Naive thymus-derived CD4-positive, alpha-beta T cell (primary cell): ENCODE measurements at regions not wholly inside any gene's neighbourhood (a gene's known extent, or its start where the extent isn't known, plus 50 kb on each side); places are given as distances from the start of the nearest gene placed in this dataset.
A peak's percentile ranks its signal among the peaks of the same experiment; 100 is the strongest.

Experiments
- ATAC-seq: fragments of 150-1000 bp; cut with Tn5 transposase; 2 replicates; pipeline ENCODE4 v1.10.0; 2021; ENCODE audit warnings: mild to moderate bottlenecking, moderate library complexity
- CTCF ChIA-PET: fragments of 350-600 bp; sonication (Branson Sonifier 250); formaldehyde crosslinking; loops from one replicate; lab custom pipeline; 2021; ENCODE audit warnings: antibody characterized with exemption; lab: Charles Lee
- POLR2A ChIA-PET: fragments of 350-600 bp; sonication (Branson Sonifier 250); formaldehyde crosslinking; loops from one replicate; lab custom pipeline; 2021; ENCODE audit warnings: antibody characterized with exemption, inconsistent platforms; lab: Charles Lee
- DNase-seq, 9 donors: peaks; one replicate each; pipeline versions ENCODE4 v3.0.0 to v3.0.0-alpha.2; 2020 to 2022; ENCODE audit warnings: mixed read lengths in 1 of 9
- H3K27ac ChIP-seq: one replicate; pipeline ENCODE4 v1.7.0; 2013; ENCODE audit warnings: mild to moderate bottlenecking, low read depth, low read length, moderate library complexity
- H3K27me3 ChIP-seq, 2 donors: one replicate each; pipeline ENCODE4 v1.7.0; 2013; ENCODE audit warnings: low read length in 2 of 2, mild to moderate bottlenecking in 2 of 2, moderate library complexity in 2 of 2; ENCODE audit not compliant: control insufficient read depth in 2 of 2, insufficient read depth in 2 of 2
- H3K36me3 ChIP-seq, 3 experiments: 1 replicate in 2 of 3; 2 replicates in 1 of 3; pipeline ENCODE4 v1.7.0; 2013; ENCODE audit warnings: low read length in 3 of 3, mild to moderate bottlenecking in 3 of 3, moderate library complexity in 1 of 3; ENCODE audit not compliant: insufficient read depth in 3 of 3, control insufficient read depth in 2 of 3
- H3K4me1 ChIP-seq, 2 donors: one replicate each; pipeline ENCODE4 v1.7.0; 2013; ENCODE audit warnings: low read length in 2 of 2, mild to moderate bottlenecking in 2 of 2, moderate library complexity in 1 of 2; ENCODE audit not compliant: control insufficient read depth in 2 of 2, insufficient read depth in 2 of 2
- H3K4me3 ChIP-seq: 2 replicates; pipeline ENCODE4 v1.7.0; 2013; ENCODE audit warnings: mild to moderate bottlenecking, low read length
- H3K9me3 ChIP-seq, 3 experiments: 1 replicate in 2 of 3; 2 replicates in 1 of 3; pipeline ENCODE4 v1.7.0; 2013; ENCODE audit warnings: low read length in 3 of 3; ENCODE audit not compliant: control insufficient read depth in 2 of 3
- H3K27ac Mint-ChIP-seq, 9 donors: one replicate each; pipeline ENCODE4 v1.8.0; 2020 to 2022; ENCODE audit warnings: mixed read lengths in 9 of 9, mild to moderate bottlenecking in 8 of 9, moderate library complexity in 5 of 9, inconsistent platforms in 2 of 9
- H3K27me3 Mint-ChIP-seq, 5 donors: one replicate each; pipeline ENCODE4 v1.8.0; 2021 to 2022; ENCODE audit warnings: mixed read lengths in 5 of 5, mild to moderate bottlenecking in 1 of 5
- H3K36me3 Mint-ChIP-seq, 5 donors: one replicate each; pipeline ENCODE4 v1.8.0; 2020 to 2022; ENCODE audit warnings: mixed read lengths in 5 of 5, mild to moderate bottlenecking in 3 of 5, inconsistent platforms in 1 of 5
- H3K4me1 Mint-ChIP-seq, 7 donors: one replicate each; pipeline ENCODE4 v1.8.0; 2020 to 2022; ENCODE audit warnings: mixed read lengths in 7 of 7, mild to moderate bottlenecking in 3 of 7, inconsistent platforms in 1 of 7
- H3K4me3 Mint-ChIP-seq, 10 donors: one replicate each; pipeline ENCODE4 v1.8.0; 2020 to 2022; ENCODE audit warnings: mild to moderate bottlenecking in 10 of 10, mixed read lengths in 10 of 10, moderate library complexity in 6 of 10, inconsistent platforms in 2 of 10
- H3K9me3 Mint-ChIP-seq, 11 donors: one replicate each; pipeline ENCODE4 v1.8.0; 2020 to 2022; ENCODE audit warnings: mixed read lengths in 11 of 11, mild to moderate bottlenecking in 4 of 11, inconsistent platforms in 1 of 11, moderate library complexity in 1 of 11
- intact Hi-C, 2 donors: fragments of 100-400 bp; cut with micrococcal nuclease; formaldehyde crosslinking; loops; one replicate each; pipeline ENCODE4 v1.15.1; 2023

- Mint-ChIP-seq H3K27ac (no peak overlapping the region), H3K9me3 (peaks cover 0 to 30% (median 12%) of the 10 kb centered on the region in 11 donors), H3K4me1 (no peaks in the 10 kb centered on the region), H3K36me3 (peaks cover 0 to 15% (median 7%) of the 10 kb centered on the region in 5 donors), H3K27me3 (peaks cover 0 to 5% (median 5%) of the 10 kb centered on the region in 5 donors), H3K4me3 (no peak overlapping the region)
- intact Hi-C loops, result no loop called here
- CTCF ChIA-PET, result interaction anchor here (0.7 to 1.6 kb wide), 3 partner anchors 14 to 80 kb away, joined by 3 to 13 read pairs (median 3); no protein-coding TSS in a partner anchor
- DNase-seq (no peak), ATAC-seq (no peak)
- H3K27ac ChIP-seq, result no peak overlapping the region
- H3K4me3 ChIP-seq, result no peak overlapping the region
- POLR2A ChIA-PET, result interaction anchor here (1.1 kb wide), 1 partner anchor 44 kb away, joined by 4 read pairs; no protein-coding TSS in a partner anchor
- no peaks in the 10 kb centered on the region for H3K4me1 ChIP-seq
- H3K27me3 ChIP-seq, result no peaks in the 10 kb centered on the region
- no peaks in the 10 kb centered on the region for H3K36me3 ChIP-seq
- no peaks in the 10 kb centered on the region for H3K9me3 ChIP-seq
Measured at GRCh38 chr3:8403996-8404395, 97.6 kb upstream of the LMCD1 start.

- Histone ChIP-seq H3K36me3 (no peaks in the 10 kb centered on the region), H3K9me3 (no peaks in the 10 kb centered on the region), H3K27me3 (no peaks in the 10 kb centered on the region), H3K4me3 (no peak overlapping the region), H3K4me1 (no peaks in the 10 kb centered on the region), H3K27ac (no peak overlapping the region)
- POLR2A ChIA-PET, result no interaction called here
- H3K27me3 Mint-ChIP-seq, result peaks cover 0 to 5% (median 5%) of the 10 kb centered on the region in 5 donors
- intact Hi-C loops, result no loop called here
- no peak for ATAC-seq
- peaks cover 0 to 15% (median 7%) of the 10 kb centered on the region in 5 donors for H3K36me3 Mint-ChIP-seq
- CTCF ChIA-PET, result no interaction called here
- H3K27ac Mint-ChIP-seq, result no peak overlapping the region
- peaks cover 0 to 30% (median 12%) of the 10 kb centered on the region in 11 donors for H3K9me3 Mint-ChIP-seq
- DNase-seq, result no peak
- no peak overlapping the region for H3K4me3 Mint-ChIP-seq
- no peaks in the 10 kb centered on the region for H3K4me1 Mint-ChIP-seq
Measured at GRCh38 chr3:8405144-8405543, 96.5 kb upstream of the LMCD1 start.

GRCh38 chr3:8406479-8406878 is 95.1 kb upstream of the LMCD1 start:
- Histone ChIP-seq H3K9me3 (no peaks in the 10 kb centered on the region), H3K27me3 (no peaks in the 10 kb centered on the region), H3K27ac (no peak overlapping the region), H3K36me3 (no peaks in the 10 kb centered on the region), H3K4me3 (no peak overlapping the region), H3K4me1 (no peaks in the 10 kb centered on the region)
- POLR2A ChIA-PET, result no interaction called here
- ATAC-seq, result no peak
- intact Hi-C loops, result no loop called here
- CTCF ChIA-PET, result no interaction called here
- no peak for DNase-seq
- H3K36me3 Mint-ChIP-seq, result peaks cover 0 to 15% (median 7%) of the 10 kb centered on the region in 5 donors
- H3K27me3 Mint-ChIP-seq, result peaks cover 0 to 5% (median 5%) of the 10 kb centered on the region in 5 donors
- H3K9me3 Mint-ChIP-seq, result peaks cover 0 to 30% (median 12%) of the 10 kb centered on the region in 11 donors
- no peak overlapping the region for H3K4me3 Mint-ChIP-seq
- H3K4me1 Mint-ChIP-seq, result no peaks in the 10 kb centered on the region
- H3K27ac Mint-ChIP-seq, result no peak overlapping the region

- intact Hi-C loops, result no loop called here
- CTCF ChIA-PET, result no interaction called here
- Mint-ChIP-seq H3K9me3 (peaks cover 0 to 1% (median 0%) of the 10 kb centered on the region in 11 donors), H3K36me3 (no peaks in the 10 kb centered on the region), H3K4me1 (peaks cover 0 to 14% (median 8%) of the 10 kb centered on the region in 7 donors), H3K4me3 (no peak overlapping the region), H3K27ac (peak overlapping the region in 3 of 9 donors; percentile 1 to 51 (median 32)), H3K27me3 (no peaks in the 10 kb centered on the region)
- no peaks in the 10 kb centered on the region for H3K9me3 ChIP-seq
- no peak overlapping the region for H3K27ac ChIP-seq
- no peaks in the 10 kb centered on the region for H3K36me3 ChIP-seq
- H3K4me3 ChIP-seq, result no peak overlapping the region
- no peak for DNase-seq
- peaks cover 0 to 7% of the 10 kb centered on the region in 2 donors for H3K4me1 ChIP-seq
- no peaks in the 10 kb centered on the region for H3K27me3 ChIP-seq
- POLR2A ChIA-PET, result no interaction called here
- no peak for ATAC-seq
Measured at GRCh38 chr3:8413337-8413926, 88.2 kb upstream of the LMCD1 start.

- no peak for DNase-seq
- CTCF ChIA-PET, result interaction anchor here (0.7 to 4.6 kb wide), 12 partner anchors 8 to 616 kb away, joined by 3 to 85 read pairs (median 6); no protein-coding TSS in a partner anchor
- POLR2A ChIA-PET, result interaction anchor here (1.1 to 1.9 kb wide), 2 partner anchors 59 to 92 kb away, joined by 4 to 8 read pairs; no protein-coding TSS in a partner anchor
- Mint-ChIP-seq H3K4me3 (no peak overlapping the region), H3K36me3 (no peaks in the 10 kb centered on the region), H3K27ac (peak overlapping the region in 3 of 9 donors; percentile 45 to 67 (median 57)), H3K4me1 (peaks cover 0 to 14% (median 8%) of the 10 kb centered on the region in 7 donors), H3K9me3 (no peaks in the 10 kb centered on the region), H3K27me3 (no peaks in the 10 kb centered on the region)
- intact Hi-C loops, result loop anchor here (1.0 to 5.0 kb wide), 7 partner anchors 60 to 1130 kb away; no protein-coding TSS in a partner anchor
- Histone ChIP-seq H3K36me3 (no peaks in the 10 kb centered on the region), H3K27ac (no peak overlapping the region), H3K4me1 (peaks cover 0 to 7% of the 10 kb centered on the region in 2 donors), H3K9me3 (no peaks in the 10 kb centered on the region), H3K4me3 (no peak overlapping the region), H3K27me3 (no peaks in the 10 kb centered on the region)
- peak; percentile 28 for ATAC-seq
Measured at GRCh38 chr3:8416965-8417364, 84.7 kb upstream of the LMCD1 start.

- peaks cover 0 to 1% (median 0%) of the 10 kb centered on the region in 11 donors for H3K9me3 Mint-ChIP-seq
- H3K4me1 Mint-ChIP-seq, result peaks cover 0 to 14% (median 8%) of the 10 kb centered on the region in 7 donors
- CTCF ChIA-PET, result no interaction called here
- no peak overlapping the region for H3K27ac ChIP-seq
- H3K36me3 ChIP-seq, result no peaks in the 10 kb centered on the region
- H3K4me3 ChIP-seq, result no peak overlapping the region
- H3K27me3 ChIP-seq, result no peaks in the 10 kb centered on the region
- H3K4me1 ChIP-seq, result peaks cover 0 to 7% of the 10 kb centered on the region in 2 donors
- no peaks in the 10 kb centered on the region for H3K9me3 ChIP-seq
- no peak for DNase-seq
- H3K36me3 Mint-ChIP-seq, result no peaks in the 10 kb centered on the region
- no peak overlapping the region for H3K4me3 Mint-ChIP-seq
- POLR2A ChIA-PET, result no interaction called here
- peaks cover 0 to 4% (median 0%) of the 10 kb centered on the region in 5 donors for H3K27me3 Mint-ChIP-seq
- intact Hi-C loops, result no loop called here
- no peak for ATAC-seq
- H3K27ac Mint-ChIP-seq, result no peak overlapping the region
Measured at GRCh38 chr3:8420612-8421011, 81.0 kb upstream of the LMCD1 start.
